HG03378 (cell line): ENCODE measurements at regions not wholly inside any gene's neighbourhood (a gene's known extent, or its start where the extent isn't known, plus 50 kb on each side); places are given as distances from the start of the nearest gene placed in this dataset.

Source experiments
- ATAC-seq: cut with Tn5 transposase; IDR thresholded peaks from one replicate; pipeline ENCODE4 v1.9.1; 2021; ENCODE audit warnings: mild to moderate bottlenecking, moderate library complexity; ENCODE audit not compliant: unreplicated experiment

GRCh38 chr12:38138225-38139221 is 178.1 kb upstream of the ALG10B start:
- ATAC-seq, result peak; percentile 84

DNA sequence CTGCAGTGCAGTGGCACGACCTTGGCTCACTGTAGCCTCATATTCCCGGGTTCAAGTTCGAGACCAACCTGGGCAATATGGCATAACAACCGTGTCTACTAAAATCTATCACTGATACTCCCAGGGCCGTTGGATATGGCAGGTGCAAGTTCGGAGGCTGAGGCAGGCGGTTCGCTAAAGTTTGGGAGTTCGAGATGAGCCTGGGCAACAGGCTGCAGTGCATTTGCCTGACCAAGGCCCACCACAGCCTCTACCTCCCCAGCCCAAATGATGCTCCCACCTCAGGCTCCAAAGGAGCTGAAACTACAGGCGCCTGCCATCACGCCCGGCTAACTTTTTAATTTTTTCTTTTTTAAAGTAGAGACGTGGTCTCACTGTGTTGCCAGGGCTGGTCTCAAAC is 177.1 kb upstream of the ALG10B start:
- no peak for ATAC-seq

- ATAC-seq, result no peak
Observed at GRCh38 chr12:38141239-38141638, 175.3 kb upstream of the ALG10B start.

DNA sequence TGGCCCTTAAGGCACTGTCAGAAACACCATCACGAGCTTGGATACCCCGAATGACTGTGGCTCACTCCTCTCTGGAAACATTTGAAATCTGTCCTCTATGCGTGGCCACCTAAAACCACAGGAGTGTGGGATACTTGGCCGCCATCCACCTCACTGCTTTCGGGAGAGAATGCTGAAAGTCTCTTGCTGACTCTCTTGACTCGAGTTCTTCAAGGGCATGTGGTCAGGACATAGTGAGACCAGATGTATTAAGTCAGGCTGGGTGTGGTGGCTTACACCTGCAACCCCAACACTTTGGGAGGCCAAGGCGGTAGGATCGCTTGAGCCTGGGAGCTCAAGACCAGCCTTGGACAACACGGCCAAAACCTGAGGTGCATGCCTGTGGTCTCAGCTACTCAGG is 174.7 kb upstream of the ALG10B start:
- ATAC-seq, result no peak

DNA sequence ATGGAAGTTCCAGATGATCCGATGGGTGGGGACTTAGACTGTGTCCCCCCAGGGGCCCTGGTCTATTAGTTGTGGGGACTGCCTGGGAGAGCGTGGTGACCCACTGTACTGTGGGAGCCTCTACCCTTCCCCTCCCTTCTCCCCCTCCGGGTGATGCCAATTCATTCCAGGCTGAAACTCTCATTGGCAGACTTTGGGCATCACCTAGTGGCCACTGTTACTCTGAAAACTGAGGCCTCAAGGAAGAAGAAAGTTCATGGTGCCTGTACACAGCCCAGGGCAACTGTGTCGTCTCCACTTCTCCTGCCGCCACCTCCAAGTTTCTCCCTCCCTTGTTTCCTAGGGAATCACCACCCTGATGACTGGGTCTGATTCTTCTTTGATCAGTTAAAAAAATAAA is 173.6 kb upstream of the ALG10B start:
- ATAC-seq, result no peak

DNA sequence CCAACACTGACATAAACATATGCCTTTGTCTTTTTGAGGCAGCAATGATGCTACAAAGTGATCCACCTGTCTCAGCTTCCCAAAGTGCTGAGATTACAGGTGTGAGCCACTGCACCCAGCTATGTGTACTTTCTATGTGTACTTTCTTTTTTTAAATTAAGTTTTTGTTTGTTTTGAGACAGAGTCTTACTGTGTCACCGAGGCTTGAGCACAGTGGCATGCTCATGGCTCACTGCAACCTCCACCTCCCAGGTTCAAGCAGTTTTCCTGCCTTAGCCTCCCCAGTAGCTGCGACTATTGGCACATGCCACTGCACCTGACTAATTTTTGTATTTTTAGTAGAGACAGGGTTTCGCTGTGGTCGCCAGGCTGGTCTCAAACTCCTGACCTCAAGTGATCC is 172.5 kb upstream of the ALG10B start:
- ATAC-seq, result no peak

GRCh38 chr12:38144601-38145436 is 171.8 kb upstream of the ALG10B start:
- ATAC-seq, result no peak

DNA sequence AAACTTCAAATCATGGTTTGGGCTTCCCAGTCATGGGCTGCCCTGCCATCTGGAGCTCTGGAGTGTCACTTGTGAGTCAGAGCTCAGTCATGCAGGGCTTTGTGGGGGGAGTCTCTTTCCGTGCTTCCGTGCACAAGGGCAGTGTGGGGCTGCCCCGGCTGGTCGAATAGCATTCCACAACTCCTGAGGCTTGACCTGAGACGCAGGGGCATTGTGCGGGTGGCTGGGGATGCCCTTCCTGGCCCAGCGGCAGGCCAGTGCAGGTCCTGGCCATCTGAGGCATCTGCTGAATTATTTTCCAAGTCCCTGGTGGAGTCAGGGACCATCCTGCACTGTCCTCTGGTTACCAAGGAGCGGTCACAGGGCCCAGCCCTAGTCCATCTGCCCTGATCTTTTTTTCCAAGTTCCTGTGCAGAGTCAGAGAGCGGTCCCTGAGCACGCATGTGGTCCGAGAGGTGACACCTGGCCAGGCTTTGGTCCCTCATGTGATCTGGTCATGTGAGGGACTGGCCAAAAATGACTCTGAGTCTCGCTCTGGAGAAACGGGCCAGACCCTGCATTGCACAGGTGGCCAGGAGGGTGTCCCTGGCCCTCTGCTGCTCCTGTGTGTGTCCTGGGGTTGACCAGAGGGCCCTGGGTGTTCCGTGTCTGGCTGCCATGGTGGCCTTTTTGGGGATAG is 167.0 kb upstream of the ALG10B start:
- no peak for ATAC-seq

DNA sequence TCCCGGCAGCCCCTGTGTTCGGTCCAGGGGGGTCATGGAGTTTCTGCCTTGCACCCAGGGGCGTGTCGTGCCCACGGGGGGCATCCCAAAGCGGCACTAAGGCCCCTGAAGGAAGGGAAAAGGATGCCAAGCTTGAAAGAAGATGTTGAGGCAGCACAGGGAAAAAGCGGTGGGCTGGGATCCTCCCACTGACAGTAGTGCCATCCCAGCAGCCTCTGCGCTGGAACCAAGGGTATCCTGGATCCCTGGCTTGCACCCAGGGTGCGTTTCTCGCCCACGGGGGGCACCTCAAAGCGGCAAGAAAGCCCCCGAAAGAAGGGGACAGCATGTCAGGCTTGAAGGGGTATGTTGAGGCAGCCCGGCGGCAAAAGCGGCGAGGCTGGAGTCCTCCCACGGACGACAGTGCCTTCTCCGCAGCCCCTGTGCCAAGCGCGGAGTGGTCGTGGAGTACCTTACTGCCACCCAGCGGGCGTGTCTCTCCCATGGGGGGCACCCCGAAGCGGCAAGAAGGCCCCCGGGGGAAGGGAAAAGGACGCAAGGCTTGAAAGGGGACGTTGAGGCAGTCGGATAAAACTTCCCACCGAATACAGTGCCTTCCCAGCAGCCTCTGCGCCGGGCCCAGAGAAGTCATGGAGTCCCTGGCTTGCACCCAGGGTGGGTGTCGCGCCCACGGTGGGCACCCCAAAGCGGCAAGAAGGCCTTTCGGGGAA is 164.4 kb upstream of the ALG10B start:
- ATAC-seq, result no peak

DNA sequence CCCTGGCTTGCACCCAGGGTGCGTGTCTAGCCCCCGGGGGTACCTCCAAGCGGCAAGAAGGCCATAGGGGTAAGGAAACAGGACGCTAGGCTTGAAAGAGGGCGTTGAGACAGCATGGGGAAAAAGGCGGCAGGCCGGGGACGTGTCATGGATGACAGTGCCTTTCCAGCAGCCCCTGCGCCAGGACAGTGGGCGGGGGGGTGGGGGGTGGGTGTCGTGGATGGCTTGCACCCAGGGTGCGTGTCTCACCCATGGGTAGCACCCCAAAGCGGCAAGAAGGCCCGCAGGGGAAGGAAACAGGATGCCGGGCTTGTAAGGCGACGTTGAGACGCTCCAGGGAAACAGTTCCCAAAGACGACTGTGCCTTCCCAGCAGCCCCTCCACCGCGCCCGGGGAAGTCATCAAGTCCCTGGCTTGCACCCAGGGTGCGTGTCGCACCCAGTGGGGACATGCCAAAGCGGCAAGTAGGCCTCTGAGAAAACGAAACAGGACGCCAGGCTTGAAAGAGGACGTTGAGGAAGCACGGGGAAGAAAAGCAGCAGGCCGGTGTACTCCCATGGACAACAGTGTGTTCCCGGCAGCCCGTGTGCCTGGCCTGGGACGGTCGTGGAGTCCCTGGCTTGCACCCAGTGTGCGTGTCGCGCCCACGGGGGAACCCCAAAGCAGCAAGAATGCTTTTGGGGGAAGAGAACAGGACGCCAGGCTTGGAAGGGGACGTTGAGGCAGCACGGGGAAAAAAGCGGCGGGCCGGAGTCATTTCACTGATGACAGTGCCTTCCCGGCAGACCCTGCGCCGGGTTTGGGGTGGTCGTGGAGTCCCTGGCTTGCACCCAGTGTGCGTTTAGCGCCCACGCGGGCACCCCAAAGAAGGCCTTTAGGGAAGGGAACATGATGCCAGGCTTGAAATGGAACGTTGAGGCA is 163.5 kb upstream of the ALG10B start:
- ATAC-seq, result no peak

DNA sequence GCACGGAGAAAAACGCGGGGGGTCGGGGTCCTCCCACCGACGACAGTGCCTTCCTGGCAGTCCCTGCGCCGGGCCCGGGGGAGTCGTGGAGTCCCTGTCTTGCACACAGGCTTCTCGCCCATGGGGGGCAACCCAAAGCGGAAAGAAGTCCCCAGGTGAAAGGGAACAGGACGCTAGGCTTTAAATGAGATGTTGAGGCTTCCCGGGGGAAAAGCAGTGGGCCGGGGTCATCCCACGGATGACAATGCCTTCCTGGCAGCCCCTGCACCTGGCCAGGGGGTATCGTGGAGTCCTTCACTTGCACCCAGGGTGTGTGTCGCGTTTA is 162.9 kb upstream of the ALG10B start:
- ATAC-seq, result no peak

- no peak for ATAC-seq
Observed at GRCh38 chr12:38154096-38155019, 162.2 kb upstream of the ALG10B start.

GRCh38 chr12:38155020-38155395 is 161.6 kb upstream of the ALG10B start:
- ATAC-seq, result no peak

- ATAC-seq, result no peak
Observed at GRCh38 chr12:38155526-38156496, 160.8 kb upstream of the ALG10B start.

- no peak for ATAC-seq
Observed at GRCh38 chr12:38156497-38157245, 159.9 kb upstream of the ALG10B start.

- ATAC-seq, result no peak
Observed at GRCh38 chr12:38157274-38157932, 159.2 kb upstream of the ALG10B start.
